GM19397 (cell line): ENCODE measurements at regions not wholly inside any gene's neighbourhood (a gene's known extent, or its start where the extent isn't known, plus 50 kb on each side); places are given as distances from the start of the nearest gene placed in this dataset.

ENCODE experiments used
- ATAC-seq: cut with Tn5 transposase; IDR thresholded peaks from one replicate; pipeline ENCODE4 v1.9.1; 2021; ENCODE audit warnings: mild to moderate bottlenecking, moderate library complexity; ENCODE audit not compliant: unreplicated experiment

DNA sequence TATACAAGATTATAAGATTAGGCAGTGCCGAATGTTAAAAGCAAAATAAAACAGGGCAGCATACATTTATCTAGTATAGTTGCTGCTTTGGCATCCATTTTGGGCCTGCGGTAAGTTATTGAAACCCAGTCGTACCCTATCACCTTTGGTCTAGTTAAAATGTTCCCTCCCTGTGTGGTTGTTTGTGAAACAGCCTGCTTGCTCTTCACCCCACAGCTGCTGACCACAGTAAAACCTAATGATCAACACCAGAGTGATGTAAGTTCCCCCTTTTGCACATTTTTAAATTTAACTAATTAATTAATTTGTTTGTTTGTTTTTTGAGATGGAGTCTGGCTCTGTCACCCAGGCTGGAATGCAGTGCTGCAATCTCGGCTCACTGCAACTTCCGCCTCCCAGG, 50.3 kb upstream of the TXNDC5 start:
- ATAC-seq: peak; percentile 37
